Prostate gland (tissue), 2 donors: ENCODE measurements at regions not wholly inside any gene's neighbourhood (a gene's known extent, or its start where the extent isn't known, plus 50 kb on each side); places are given as distances from the start of the nearest gene placed in this dataset.

Experiments
- DNase-seq: peaks from one replicate; pipeline ENCODE4 v3.0.0-alpha.2; 2019; ENCODE audit warnings: low spot score
- H3K27ac ChIP-seq, 2 donors: fragments of 200-600 bp; sonication (generic); 2 replicates each; pipeline ENCODE4 v1.5.1; 2017 to 2019
- H3K27me3 ChIP-seq: fragments of 200-600 bp; sonication (generic); replicated peaks from 2 replicates; pipeline ENCODE4 v1.5.1; 2019; ENCODE audit not compliant: insufficient read depth
- H3K36me3 ChIP-seq, 2 donors: fragments of 200-600 bp; sonication (generic); 1 replicate in 1 of 2; 2 replicates in 1 of 2; pipeline versions ENCODE4 v1.5.1 to v1.8.1; 2017 to 2019
- H3K4me1 ChIP-seq: fragments of 200-600 bp; sonication (generic); replicated peaks from 2 replicates; pipeline ENCODE4 v1.5.1; 2019
- H3K4me3 ChIP-seq, 2 donors: fragments of 200-600 bp; sonication (generic); 2 replicates each; pipeline ENCODE4 v1.5.1; 2017 to 2019
- H3K9me3 ChIP-seq: fragments of 200-600 bp; sonication (generic); 2 replicates; pipeline ENCODE4 v1.5.1; 2017
- CTCF ChIP-seq, 4 experiments: fragments of 200-600 bp in 2 of 4; fragments of 450-650 bp in 2 of 4; sonication (generic) in 2 of 4; IDR thresholded peaks; 1 replicate in 3 of 4; 2 replicates in 1 of 4; pipeline ENCODE4 v1.5.1; 2016 to 2019; ENCODE audit warnings: antibody characterized with exemption in 4 of 4, mild to moderate bottlenecking in 2 of 4, moderate library complexity in 2 of 4
- POLR2A ChIP-seq: fragments of 450-650 bp; IDR thresholded peaks from one replicate; pipeline ENCODE4 v1.6.1; 2016; ENCODE audit warnings: antibody characterized with exemption, mild to moderate bottlenecking
- POLR2AphosphoS5 ChIP-seq: sonication (generic); formaldehyde crosslinking; IDR thresholded peaks from one replicate; pipeline ENCODE4 v1.6.1; 2017; ENCODE audit warnings: antibody characterized with exemption
- WGBS: methylation state at CpG from one replicate; pipeline ENCODE4 v1.1.5; 2018; 5-methylcytosine and 5-hydroxymethylcytosine counted together
- intact Hi-C: fragments of 100-400 bp; cut with DNase I; formaldehyde crosslinking; loops from one replicate; pipeline ENCODE4 v1.14.2; 2022

DNA sequence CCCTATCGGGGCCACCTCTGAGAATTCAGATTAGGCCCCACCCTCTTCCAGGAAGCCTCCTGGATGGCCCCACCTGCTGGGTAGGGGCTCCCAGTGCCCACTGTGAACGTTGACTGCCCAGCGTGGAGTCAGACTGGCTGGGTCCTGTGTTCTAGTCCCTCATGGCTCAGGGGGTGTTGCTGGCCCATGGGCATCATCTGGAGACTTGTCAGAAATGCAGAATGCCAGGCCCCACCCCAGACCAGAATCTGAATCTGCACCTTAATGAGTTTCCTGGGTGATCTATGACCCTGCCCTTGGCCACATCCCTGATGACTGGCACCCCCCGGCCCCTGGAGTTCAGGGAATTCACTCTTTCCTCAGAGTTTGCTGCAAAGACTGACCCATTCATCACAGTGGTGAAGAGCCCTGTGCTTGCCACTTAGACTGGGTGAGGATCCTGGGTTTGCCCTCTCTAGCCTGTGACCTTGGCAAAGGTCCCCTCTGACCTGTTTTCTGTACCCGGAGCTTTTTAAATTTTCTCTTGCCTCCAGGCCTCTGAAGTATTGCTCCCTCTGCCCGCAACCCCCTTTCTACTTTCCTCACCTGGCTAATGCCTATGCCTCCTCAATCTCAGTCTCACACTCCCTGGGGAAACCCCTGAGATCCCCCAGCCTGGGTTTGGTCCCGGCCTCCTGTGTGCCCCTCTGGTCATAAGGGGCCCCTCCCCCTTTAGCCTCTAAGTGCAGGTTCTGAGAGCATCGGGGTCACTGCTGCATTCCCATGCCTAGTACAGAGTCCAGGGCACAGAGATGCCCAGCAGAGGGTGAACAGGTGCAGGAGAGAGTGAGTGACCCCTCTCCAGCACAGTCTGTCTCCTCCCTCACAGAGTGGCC, 184.2 kb downstream of the MATN1 start:
- DNase-seq: no peak
- H3K4me3 ChIP-seq: no peak overlapping the region
- TF ChIP-seq POLR2AphosphoS5 (no peak), CTCF (IDR thresholded peaks at IDR 0.05) (no peak), POLR2A (no peak)
- intact Hi-C loops: no loop called here
- H3K36me3 ChIP-seq: no peaks in the 10 kb centered on the region
- no peak overlapping the region for H3K27ac ChIP-seq
- H3K27me3 ChIP-seq: no peaks in the 10 kb centered on the region
- no peaks in the 10 kb centered on the region for H3K9me3 ChIP-seq
- H3K4me1 ChIP-seq: no peaks in the 10 kb centered on the region
- WGBS: 73% methylated on average over 8 of the region's 8 CpGs

DNA sequence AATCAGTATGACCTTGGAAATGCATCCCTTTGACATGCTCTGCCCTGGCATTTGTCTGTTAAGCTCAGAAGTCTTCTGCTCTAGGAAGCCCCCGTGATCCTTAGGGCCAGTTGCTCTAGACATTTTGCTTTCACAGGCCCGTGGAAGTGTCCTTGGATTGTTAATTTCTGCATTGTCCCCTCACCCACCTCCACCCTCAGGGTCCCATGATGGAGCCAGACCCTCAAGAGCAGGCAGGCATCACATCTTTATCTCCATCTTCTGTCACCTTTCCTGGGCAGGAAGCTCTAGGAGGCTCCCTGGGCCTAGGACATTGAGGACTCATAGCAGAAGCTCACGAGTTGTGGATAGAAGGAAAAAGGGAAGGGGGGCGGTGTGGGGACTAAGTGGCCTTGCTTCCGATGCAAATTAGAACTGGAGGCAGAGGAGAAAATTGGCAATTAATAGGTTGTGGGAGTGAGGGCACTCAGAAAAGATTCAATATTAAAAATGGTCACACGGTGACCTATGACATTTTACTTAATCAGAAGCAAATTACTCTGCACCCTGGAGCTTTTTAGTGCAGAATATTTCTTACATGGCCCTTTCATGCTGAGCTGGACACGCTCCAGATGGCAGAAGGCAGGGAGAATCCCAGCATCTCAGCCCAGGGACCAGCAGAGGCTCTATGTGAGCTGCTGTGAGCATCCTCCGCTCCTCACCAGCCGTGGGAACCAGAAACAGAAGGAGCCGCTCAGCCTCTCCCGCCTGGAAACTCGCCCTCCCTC, 185.0 kb downstream of the MATN1 start:
- WGBS: 68% methylated on average over 12 of the region's 12 CpGs
- no peak for DNase-seq
- no peak overlapping the region for H3K27ac ChIP-seq
- no peaks in the 10 kb centered on the region for H3K4me1 ChIP-seq
- no peak overlapping the region for H3K4me3 ChIP-seq
- intact Hi-C loops: no loop called here
- TF ChIP-seq POLR2A (no peak), POLR2AphosphoS5 (no peak), CTCF (IDR thresholded peaks at IDR 0.05) (no peak)
- H3K36me3 ChIP-seq: no peaks in the 10 kb centered on the region
- H3K9me3 ChIP-seq: no peaks in the 10 kb centered on the region
- no peaks in the 10 kb centered on the region for H3K27me3 ChIP-seq

GRCh38 chr1:30537279-30537678, 186.1 kb downstream of the MATN1 start:
- TF ChIP-seq POLR2A: no peak
- TF ChIP-seq POLR2AphosphoS5: no peak
- TF ChIP-seq CTCF (IDR thresholded peaks at IDR 0.05): no peak
- no peaks in the 10 kb centered on the region for H3K9me3 ChIP-seq
- H3K27me3 ChIP-seq: no peaks in the 10 kb centered on the region
- H3K36me3 ChIP-seq: no peaks in the 10 kb centered on the region
- intact Hi-C loops: no loop called here
- WGBS: 54% methylated on average over 3 of the region's 3 CpGs
- H3K4me1 ChIP-seq: no peaks in the 10 kb centered on the region
- H3K4me3 ChIP-seq: no peak overlapping the region
- no peak overlapping the region for H3K27ac ChIP-seq
- DNase-seq: no peak

GRCh38 chr1:30536530-30536929, 186.9 kb downstream of the MATN1 start:
- Histone ChIP-seq H3K4me3 (no peak overlapping the region), H3K4me1 (no peaks in the 10 kb centered on the region), H3K9me3 (no peaks in the 10 kb centered on the region), H3K36me3 (no peaks in the 10 kb centered on the region), H3K27ac (no peak overlapping the region), H3K27me3 (no peaks in the 10 kb centered on the region)
- no peak for DNase-seq
- intact Hi-C loops: no loop called here
- no peak for TF ChIP-seq POLR2A
- no peak for TF ChIP-seq CTCF (IDR thresholded peaks at IDR 0.05)
- TF ChIP-seq POLR2AphosphoS5: no peak
- WGBS: 85% methylated on average over 9 of the region's 9 CpGs
